GM13977 (cell line): ENCODE measurements at regions not wholly inside any gene's neighbourhood (a gene's known extent, or its start where the extent isn't known, plus 50 kb on each side); places are given as distances from the start of the nearest gene placed in this dataset.

Source experiments
- DNase-seq: peaks from one replicate; pipeline ENCODE4 v3.0.0; 2012; ENCODE audit warnings: low spot score
- in situ Hi-C: fragments of 300-500 bp; cut with MboI; formaldehyde crosslinking; loops from one replicate; pipeline ENCODE4 v1.12.0; 2022; ENCODE audit warnings: low sequenced_read_pairs, low pct_unique_long_range_greater_than_20kb, mixed read lengths, inconsistent platforms; ENCODE audit not compliant: unreplicated experiment
- TF ChIP-seq, protein P1 (sequence below): IDR thresholded peaks from 2 replicates; pipeline ENCODE4 v1.5.1; 2012; ENCODE audit warnings: mild to moderate bottlenecking, control low read depth; ENCODE audit not compliant: insufficient read depth; ENCODE audit errors: extremely low read depth, missing control alignments

DNA sequence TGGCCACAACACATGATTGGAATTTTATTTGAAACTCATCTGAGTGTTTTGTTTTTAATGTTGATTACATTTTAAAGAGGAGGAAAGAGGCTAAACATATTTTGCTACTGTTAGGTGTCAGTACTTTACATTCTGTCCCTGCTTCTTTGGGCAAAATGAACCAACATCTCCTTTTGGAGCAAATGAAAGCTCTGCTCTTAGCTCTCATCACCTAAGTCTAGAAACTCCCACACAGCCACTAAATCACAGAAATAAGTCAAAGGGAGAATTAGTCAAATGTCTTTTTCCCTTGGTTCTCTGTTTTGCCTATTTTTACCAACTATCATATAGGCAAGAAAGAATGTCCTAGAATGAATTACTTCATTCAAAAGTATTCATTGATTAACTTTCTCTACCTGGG, 666.8 kb downstream of the RNF144A start:
- in situ Hi-C loops, result no loop called here
- TF ChIP-seq, protein P1, sequence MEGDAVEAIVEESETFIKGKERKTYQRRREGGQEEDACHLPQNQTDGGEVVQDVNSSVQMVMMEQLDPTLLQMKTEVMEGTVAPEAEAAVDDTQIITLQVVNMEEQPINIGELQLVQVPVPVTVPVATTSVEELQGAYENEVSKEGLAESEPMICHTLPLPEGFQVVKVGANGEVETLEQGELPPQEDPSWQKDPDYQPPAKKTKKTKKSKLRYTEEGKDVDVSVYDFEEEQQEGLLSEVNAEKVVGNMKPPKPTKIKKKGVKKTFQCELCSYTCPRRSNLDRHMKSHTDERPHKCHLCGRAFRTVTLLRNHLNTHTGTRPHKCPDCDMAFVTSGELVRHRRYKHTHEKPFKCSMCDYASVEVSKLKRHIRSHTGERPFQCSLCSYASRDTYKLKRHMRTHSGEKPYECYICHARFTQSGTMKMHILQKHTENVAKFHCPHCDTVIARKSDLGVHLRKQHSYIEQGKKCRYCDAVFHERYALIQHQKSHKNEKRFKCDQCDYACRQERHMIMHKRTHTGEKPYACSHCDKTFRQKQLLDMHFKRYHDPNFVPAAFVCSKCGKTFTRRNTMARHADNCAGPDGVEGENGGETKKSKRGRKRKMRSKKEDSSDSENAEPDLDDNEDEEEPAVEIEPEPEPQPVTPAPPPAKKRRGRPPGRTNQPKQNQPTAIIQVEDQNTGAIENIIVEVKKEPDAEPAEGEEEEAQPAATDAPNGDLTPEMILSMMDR, result no peak
- DNase-seq, result no peak

DNA sequence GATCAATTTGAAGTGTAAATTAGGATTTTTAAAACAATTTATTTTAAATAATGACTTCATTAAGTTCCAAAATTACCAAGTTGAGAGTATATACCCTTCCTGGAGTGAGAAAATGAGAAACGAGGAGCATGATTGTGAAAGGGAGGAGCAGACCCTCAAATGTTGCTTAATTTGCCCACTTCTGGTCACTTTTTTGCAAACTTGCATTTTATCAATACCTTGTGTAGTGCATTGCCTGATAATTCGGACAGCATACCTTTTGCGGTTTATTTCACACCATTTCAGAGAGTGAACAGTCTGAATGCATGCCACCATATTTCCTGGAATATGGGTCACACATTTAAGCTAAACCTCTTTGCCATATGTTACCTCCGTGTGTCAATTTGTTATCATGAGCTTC, 669.7 kb downstream of the RNF144A start:
- in situ Hi-C loops, result no loop called here
- TF ChIP-seq, protein P1, result no peak
- DNase-seq, result no peak

DNA sequence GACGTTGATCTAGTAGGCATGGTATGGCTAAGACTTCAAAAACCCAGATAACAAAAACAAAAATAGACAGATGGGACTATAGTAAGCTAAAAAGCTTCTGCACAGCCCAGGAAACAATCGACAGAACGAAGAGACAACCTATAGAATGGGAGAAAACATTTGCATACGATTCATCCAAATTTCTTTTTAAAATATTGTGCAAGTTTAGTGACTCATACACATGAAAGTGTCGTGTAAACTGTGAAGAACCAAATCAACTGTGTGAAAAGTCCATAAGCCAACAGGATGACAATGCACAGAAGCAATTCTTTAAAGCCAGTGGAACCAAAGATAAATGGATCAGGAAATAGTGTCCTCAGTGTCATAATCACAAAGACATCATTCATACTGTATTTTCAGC, 671.1 kb downstream of the RNF144A start:
- DNase-seq, result no peak
- in situ Hi-C loops, result no loop called here
- TF ChIP-seq, protein P1, result no peak

DNA sequence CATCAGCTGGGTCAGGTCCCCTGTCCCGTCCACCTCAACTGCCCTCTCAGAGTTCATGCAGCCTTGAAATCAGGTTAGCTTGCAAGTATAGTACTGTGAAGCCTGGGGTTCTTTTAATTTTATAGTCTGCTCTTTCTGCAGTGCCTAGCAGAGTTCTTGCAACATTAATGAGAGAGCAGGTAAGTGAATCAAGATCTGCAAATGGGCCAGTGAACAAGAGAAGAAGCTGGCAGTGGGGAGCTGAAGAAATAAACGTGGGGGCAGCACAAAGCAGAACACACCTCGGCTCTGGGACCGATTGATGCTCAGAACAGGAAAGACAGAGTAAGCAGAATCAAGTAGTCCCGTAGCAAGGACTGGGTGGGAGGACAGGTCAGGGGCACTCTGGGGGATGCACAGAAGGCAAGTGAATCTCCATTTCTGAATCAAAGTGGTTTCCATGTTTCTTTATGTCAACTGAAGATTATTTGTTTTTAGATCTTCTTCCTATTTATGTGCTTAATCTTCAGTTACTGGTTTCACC, 675.5 kb downstream of the RNF144A start:
- no peak for DNase-seq
- in situ Hi-C loops, result no loop called here
- TF ChIP-seq, protein P1, result no peak

DNA sequence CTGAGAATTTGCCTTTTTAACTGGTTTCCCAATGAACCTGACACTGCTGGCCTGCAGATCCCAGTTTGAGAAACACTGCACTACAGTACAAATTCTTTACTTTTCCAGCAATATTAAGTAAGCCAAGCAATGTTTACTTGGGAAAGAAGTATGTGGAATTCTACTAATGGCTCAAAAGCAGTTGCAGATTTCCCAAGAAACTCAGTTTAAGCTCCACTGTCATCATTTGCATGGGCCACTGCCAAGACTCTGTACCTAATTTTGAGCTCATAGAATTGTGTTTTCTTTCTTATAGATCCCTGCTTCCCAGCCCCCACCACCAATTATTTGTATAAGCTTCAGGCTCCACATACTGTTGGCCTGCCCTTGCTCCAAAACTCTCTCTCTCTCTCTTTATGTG, 676.1 kb downstream of the RNF144A start:
- in situ Hi-C loops, result no loop called here
- no peak for DNase-seq

DNA sequence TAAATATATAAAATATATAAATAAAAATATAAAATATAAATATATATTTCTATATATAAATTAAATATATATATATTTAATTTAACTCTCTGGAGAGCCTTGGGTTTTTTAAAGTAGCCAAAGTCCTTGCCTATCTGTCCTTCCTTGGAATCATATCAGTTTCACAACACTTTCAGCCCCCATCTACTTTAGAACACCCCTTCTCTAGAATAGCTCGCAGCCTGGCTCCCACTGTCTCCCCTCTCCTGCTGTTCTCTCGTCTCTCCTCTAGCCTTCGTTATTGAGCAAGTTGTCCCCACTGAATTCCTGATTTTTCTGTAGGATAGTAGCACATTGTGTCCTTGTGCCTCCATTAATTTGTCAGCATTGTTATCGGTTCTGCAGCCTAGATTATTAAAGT, 677.0 kb downstream of the RNF144A start:
- TF ChIP-seq, protein P1, result no peak
- DNase-seq, result no peak
- in situ Hi-C loops, result no loop called here

More for the DNA sequence above, 676.1 kb downstream of the RNF144A start:
- TF ChIP-seq, protein P1, result no peak

DNA sequence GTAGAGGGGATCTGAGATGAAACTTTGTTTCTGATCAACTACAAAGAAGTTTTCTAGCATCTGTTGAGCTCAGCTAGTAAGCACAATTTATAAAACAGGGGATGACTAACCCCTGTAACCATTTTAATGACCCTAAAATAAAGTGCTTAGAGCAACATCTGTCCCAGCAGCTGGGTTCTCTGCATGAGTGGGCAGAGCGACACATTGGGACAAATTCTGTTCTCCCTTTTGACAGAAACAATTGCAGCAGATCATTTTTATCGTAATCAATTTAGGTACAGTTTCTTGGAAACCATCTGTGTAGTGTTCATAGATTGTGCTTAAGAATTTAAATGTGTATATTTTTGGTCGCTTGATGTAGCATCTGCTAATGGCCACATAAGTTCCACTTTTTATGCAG, 678.0 kb downstream of the RNF144A start:
- in situ Hi-C loops, result no loop called here
- no peak for DNase-seq
- TF ChIP-seq, protein P1, result no peak
